AG10803 (cell line): ENCODE measurements at regions not wholly inside any gene's neighbourhood (a gene's known extent, or its start where the extent isn't known, plus 50 kb on each side); places are given as distances from the start of the nearest gene placed in this dataset.
"Not testable (repeated sequence)": the region's sequence is repeated elsewhere in the genome, so short reads cannot be mapped to it uniquely, and the experiment has no call there.

ENCODE experiments used
- DNase-seq: peaks from one replicate; pipeline ENCODE4 v3.0.0; 2010; ENCODE audit warnings: low read depth
- H3K4me3 ChIP-seq: 2 replicates; pipeline ENCODE4 v1.5.1; 2011; ENCODE audit warnings: mild to moderate bottlenecking, low read length, control low read depth
- CTCF ChIP-seq: conservative IDR thresholded peaks from 2 replicates; pipeline ENCODE4 v1.5.1; 2011; ENCODE audit warnings: mild to moderate bottlenecking, low read length, control low read depth, inconsistent platforms

GRCh38 chr6:14517516-14518105 lies 400.0 kb downstream of the CD83 start:
- peak; percentile 85 for DNase-seq
- H3K4me3 ChIP-seq, result no peak overlapping the region
- no peak for TF ChIP-seq CTCF

- DNase-seq, result peak; percentile 81
- no peak overlapping the region for H3K4me3 ChIP-seq
- TF ChIP-seq CTCF, result no peak
Measured at GRCh38 chr6:14518515-14519217, 401.1 kb downstream of the CD83 start.

- no peak overlapping the region for H3K4me3 ChIP-seq
- TF ChIP-seq CTCF, result no peak
- no peak for DNase-seq
Measured at GRCh38 chr6:14520029-14520428, 402.5 kb downstream of the CD83 start.

- H3K4me3 ChIP-seq, result no peak overlapping the region
- no peak for TF ChIP-seq CTCF
- DNase-seq, result no peak
Measured at GRCh38 chr6:14520536-14520935, 403.0 kb downstream of the CD83 start.

- DNase-seq, result no peak
- no peak overlapping the region for H3K4me3 ChIP-seq
- no peak for TF ChIP-seq CTCF
Measured at GRCh38 chr6:14521141-14521540, 403.6 kb downstream of the CD83 start.

- not testable (repeated sequence) for H3K4me3 ChIP-seq, DNase-seq
Measured at GRCh38 chr6:14521861-14522260, 404.3 kb downstream of the CD83 start.

GRCh38 chr6:14524319-14524718 lies 406.7 kb downstream of the CD83 start:
- DNase-seq, result peak; percentile 97
- TF ChIP-seq CTCF, result no peak

GRCh38 chr6:14530385-14530784 lies 412.8 kb downstream of the CD83 start:
- no peak overlapping the region for H3K4me3 ChIP-seq
- no peak for TF ChIP-seq CTCF
- no peak for DNase-seq

More at GRCh38 chr6:14524319-14524718, 406.7 kb downstream of the CD83 start:
- H3K4me3 ChIP-seq, result no peak overlapping the region
